GM19351 (cell line): ENCODE measurements at regions not wholly inside any gene's neighbourhood (a gene's known extent, or its start where the extent isn't known, plus 50 kb on each side); places are given as distances from the start of the nearest gene placed in this dataset.
"Not testable (repeated sequence)": the region's sequence is repeated elsewhere in the genome, so short reads cannot be mapped to it uniquely, and the experiment has no call there.

Source experiments
- ATAC-seq: cut with Tn5 transposase; IDR thresholded peaks from one replicate; pipeline ENCODE4 v1.9.1; 2021; ENCODE audit warnings: mild to moderate bottlenecking, moderate library complexity; ENCODE audit not compliant: unreplicated experiment

- no peak for ATAC-seq
Measured at GRCh38 chr9:18261181-18261580, 212.8 kb upstream of the ADAMTSL1 start.

GRCh38 chr9:18263377-18263776 is 210.6 kb upstream of the ADAMTSL1 start:
- no peak for ATAC-seq

- no peak for ATAC-seq
Measured at GRCh38 chr9:18268381-18268780, 205.6 kb upstream of the ADAMTSL1 start.

GRCh38 chr9:18269561-18269960 is 204.4 kb upstream of the ADAMTSL1 start:
- no peak for ATAC-seq

GRCh38 chr9:18274693-18275092 is 199.3 kb upstream of the ADAMTSL1 start:
- ATAC-seq: no peak

- no peak for ATAC-seq
Measured at GRCh38 chr9:18275313-18275990, 198.5 kb upstream of the ADAMTSL1 start.

GRCh38 chr9:18281291-18281690 is 192.7 kb upstream of the ADAMTSL1 start:
- ATAC-seq: no peak

- ATAC-seq: no peak
Measured at GRCh38 chr9:18294229-18294628, 179.7 kb upstream of the ADAMTSL1 start.

- no peak for ATAC-seq
Measured at GRCh38 chr9:18296702-18297055, 177.3 kb upstream of the ADAMTSL1 start.

- ATAC-seq: no peak
Measured at GRCh38 chr9:18297056-18297841, 176.7 kb upstream of the ADAMTSL1 start.

GRCh38 chr9:18299449-18299848 is 174.5 kb upstream of the ADAMTSL1 start:
- ATAC-seq: no peak

- ATAC-seq: not testable (repeated sequence)
Measured at GRCh38 chr9:18305167-18305806, 168.7 kb upstream of the ADAMTSL1 start.

GRCh38 chr9:18314316-18314715 is 159.6 kb upstream of the ADAMTSL1 start:
- ATAC-seq: no peak

- ATAC-seq: no peak
Measured at GRCh38 chr9:18317896-18318295, 156.1 kb upstream of the ADAMTSL1 start.

- no peak for ATAC-seq
Measured at GRCh38 chr9:18319918-18320445, 154.0 kb upstream of the ADAMTSL1 start.

GRCh38 chr9:18324928-18325745 is 148.8 kb upstream of the ADAMTSL1 start:
- ATAC-seq: no peak

GRCh38 chr9:18325746-18326011 is 148.3 kb upstream of the ADAMTSL1 start:
- ATAC-seq: not testable (repeated sequence)

GRCh38 chr9:18327121-18327520 is 146.8 kb upstream of the ADAMTSL1 start:
- no peak for ATAC-seq

GRCh38 chr9:18330401-18331309 is 143.3 kb upstream of the ADAMTSL1 start:
- ATAC-seq: no peak

- no peak for ATAC-seq
Measured at GRCh38 chr9:18331310-18331684, 142.7 kb upstream of the ADAMTSL1 start.
